ENCODE measurements at regions not wholly inside any gene's neighbourhood (a gene's known extent, or its start where the extent isn't known, plus 50 kb on each side); places are given as distances from the start of the nearest gene placed in this dataset.

GRCh38 chr3:182305881-182306665 lies 487.2 kb upstream of the ATP11B start:
- TF ChIP-seq CTCF (conservative IDR thresholded peaks at IDR 0.05; ENCODE audit: low read depth, low read length) (no peak), MXI1 (IDR thresholded peaks at IDR 0.05; ENCODE audit: borderline replicate concordance, low read depth, low read length) (no peak), USF2 (IDR thresholded peaks at IDR 0.05; ENCODE audit: low read depth, low read length) (no peak), BHLHE40 (IDR thresholded peaks at IDR 0.05; ENCODE audit: low read depth, low read length) (no peak), POLR2A (IDR thresholded peaks at IDR 0.05; ENCODE audit: low read depth, low read length) (no peak), CEBPB (IDR thresholded peaks at IDR 0.05; ENCODE audit: low read depth, low read length) (no peak), ELK1 (IDR thresholded peaks at IDR 0.05; ENCODE audit: borderline replicate concordance, low read depth, low read length) (no peak), MAFK (IDR thresholded peaks at IDR 0.05; ENCODE audit: low read depth, low read length) (no peak), RCOR1 (IDR thresholded peaks at IDR 0.05; ENCODE audit: insufficient replicate concordance, low read length) (no peak), RFX5 (IDR thresholded peaks at IDR 0.05; ENCODE audit: low read depth, low read length) (no peak), RAD21 (IDR thresholded peaks at IDR 0.05; ENCODE audit: low read length) (no peak), FOS (IDR thresholded peaks at IDR 0.05; ENCODE audit: low read depth, low read length) (no peak)
